Stimulated activated naive CD8-positive, alpha-beta T cell treated with anti-CD3 and anti-CD28 coated beads, Interleukin-15, Interleukin-2, amounts not matched to agents 100 ng/mL and 50 ng/mL, for 24 hours (primary cell): ENCODE measurements at regions not wholly inside any gene's neighbourhood (a gene's known extent, or its start where the extent isn't known, plus 50 kb on each side); places are given as distances from the start of the nearest gene placed in this dataset.
"Not testable (repeated sequence)": the region's sequence is repeated elsewhere in the genome, so short reads cannot be mapped to it uniquely, and the experiment has no call there.

ENCODE experiments used
- H3K27ac Mint-ChIP-seq: one replicate; pipeline ENCODE4 v1.8.0; 2021; ENCODE audit warnings: mild to moderate bottlenecking, mixed read lengths
- H3K27me3 Mint-ChIP-seq: one replicate; pipeline ENCODE4 v1.8.0; 2021; ENCODE audit warnings: mixed read lengths
- H3K36me3 Mint-ChIP-seq: one replicate; pipeline ENCODE4 v1.8.0; 2021; ENCODE audit warnings: low read depth, mixed read lengths
- H3K4me1 Mint-ChIP-seq: one replicate; pipeline ENCODE4 v1.8.0; 2021; ENCODE audit warnings: low read depth, mixed read lengths
- H3K4me3 Mint-ChIP-seq: one replicate; pipeline ENCODE4 v1.8.0; 2021; ENCODE audit warnings: mild to moderate bottlenecking, mixed read lengths
- H3K9me3 Mint-ChIP-seq: one replicate; pipeline ENCODE4 v1.8.0; 2021; ENCODE audit warnings: mixed read lengths

DNA sequence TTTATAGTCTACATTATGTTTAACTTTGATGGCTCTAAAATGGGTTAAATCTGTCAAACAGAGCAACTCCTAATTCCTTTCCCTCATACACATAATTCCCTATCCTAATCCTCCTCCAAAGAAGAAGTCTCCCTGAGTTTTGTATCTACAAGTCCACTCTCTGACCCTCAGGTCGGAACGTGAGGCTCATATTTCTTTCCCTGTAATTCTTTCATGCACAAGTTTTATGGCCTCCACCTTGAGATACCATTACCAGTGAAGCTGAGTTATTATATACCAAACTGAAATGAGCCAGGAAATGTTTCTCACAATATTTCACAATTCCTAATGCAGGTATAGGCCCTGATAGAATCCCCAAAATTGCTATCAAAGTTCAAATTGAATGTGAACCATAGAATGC is 106.4 kb downstream of the CASP12 start:
- H3K27me3 Mint-ChIP-seq = no peaks in the 10 kb centered on the region
- no peak overlapping the region for H3K4me3 Mint-ChIP-seq
- H3K27ac Mint-ChIP-seq = no peak overlapping the region
- peaks cover 3% of the 10 kb centered on the region for H3K9me3 Mint-ChIP-seq
- H3K4me1 Mint-ChIP-seq = no peaks in the 10 kb centered on the region
- no peaks in the 10 kb centered on the region for H3K36me3 Mint-ChIP-seq

DNA sequence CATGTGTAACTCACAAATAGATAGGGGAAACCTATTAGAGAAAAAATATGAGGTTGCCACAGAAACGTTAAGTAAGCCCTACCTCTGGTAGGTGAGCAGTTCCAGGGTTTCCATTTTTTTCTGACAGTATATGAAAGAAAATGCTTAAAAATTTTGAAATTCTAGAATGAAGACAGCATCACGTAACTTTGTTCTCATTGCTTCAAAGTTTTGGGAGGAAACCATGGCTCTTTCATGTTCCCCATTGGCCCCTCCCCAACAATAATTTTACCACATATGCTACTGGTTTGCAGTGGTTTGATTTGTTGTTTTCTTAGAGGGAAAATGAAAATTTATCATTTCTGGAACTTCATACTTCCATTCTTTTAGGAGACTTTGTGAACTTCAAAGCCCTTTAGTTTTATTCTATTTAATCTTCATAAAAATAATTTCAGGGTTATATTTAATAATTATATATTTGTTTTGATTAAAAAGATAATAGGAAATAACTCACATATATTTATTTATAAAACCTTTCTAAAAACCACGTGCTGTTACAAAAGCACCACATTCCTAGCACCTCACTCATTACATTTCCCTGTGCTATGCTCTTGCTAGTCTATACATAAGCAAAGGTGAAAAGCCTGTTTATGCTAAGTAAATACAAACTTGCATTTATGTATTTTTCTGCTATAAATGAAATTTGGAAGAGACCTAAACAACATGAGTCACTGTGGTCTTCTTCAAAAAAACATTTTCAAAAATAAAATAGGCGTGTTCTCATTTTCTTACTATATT is 113.4 kb downstream of the CASP12 start:
- Mint-ChIP-seq H3K4me3 (no peak overlapping the region), H3K4me1 (peaks cover 4% of the 10 kb centered on the region), H3K27ac (no peak overlapping the region)

GRCh38 chr11:104783241-104783640 is 115.0 kb downstream of the CASP12 start:
- H3K4me3 Mint-ChIP-seq = no peak overlapping the region
- no peaks in the 10 kb centered on the region for H3K36me3 Mint-ChIP-seq
- H3K27ac Mint-ChIP-seq = no peak overlapping the region
- peaks cover 4% of the 10 kb centered on the region for H3K4me1 Mint-ChIP-seq
- no peaks in the 10 kb centered on the region for H3K27me3 Mint-ChIP-seq
- no peaks in the 10 kb centered on the region for H3K9me3 Mint-ChIP-seq

More for the DNA sequence above, 113.4 kb downstream of the CASP12 start:
- H3K27me3 Mint-ChIP-seq = no peaks in the 10 kb centered on the region
- no peaks in the 10 kb centered on the region for H3K9me3 Mint-ChIP-seq
- no peaks in the 10 kb centered on the region for H3K36me3 Mint-ChIP-seq

DNA sequence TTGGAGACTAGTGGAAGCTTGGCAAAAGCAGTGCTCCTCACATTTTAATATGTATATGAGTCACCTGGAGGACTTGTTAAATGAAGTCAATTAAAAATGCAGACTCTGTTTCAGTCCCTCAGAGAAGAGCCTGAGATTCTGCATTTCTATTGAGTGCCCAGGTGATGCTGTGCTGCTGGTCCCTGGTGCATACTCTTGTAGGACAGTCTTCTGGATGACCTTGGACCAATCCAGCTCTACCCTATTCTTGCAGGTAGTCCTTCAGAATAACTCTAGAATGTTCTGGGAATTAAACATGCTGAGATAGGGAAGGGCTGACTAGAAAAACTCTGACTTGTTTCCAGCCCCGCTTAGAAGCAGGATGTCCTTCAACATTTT is 115.9 kb downstream of the CASP12 start:
- Mint-ChIP-seq H3K4me1 (peaks cover 4% of the 10 kb centered on the region), H3K9me3 (no peaks in the 10 kb centered on the region), H3K27me3 (no peaks in the 10 kb centered on the region), H3K36me3 (no peaks in the 10 kb centered on the region), H3K4me3 (no peak overlapping the region), H3K27ac (no peak overlapping the region)

- Mint-ChIP-seq H3K4me1 (peaks cover 4% of the 10 kb centered on the region), H3K9me3 (no peaks in the 10 kb centered on the region), H3K4me3 (no peak overlapping the region), H3K27me3 (no peaks in the 10 kb centered on the region), H3K27ac (no peak overlapping the region), H3K36me3 (no peaks in the 10 kb centered on the region)
Measured at GRCh38 chr11:104781719-104782376, 116.4 kb downstream of the CASP12 start.

DNA sequence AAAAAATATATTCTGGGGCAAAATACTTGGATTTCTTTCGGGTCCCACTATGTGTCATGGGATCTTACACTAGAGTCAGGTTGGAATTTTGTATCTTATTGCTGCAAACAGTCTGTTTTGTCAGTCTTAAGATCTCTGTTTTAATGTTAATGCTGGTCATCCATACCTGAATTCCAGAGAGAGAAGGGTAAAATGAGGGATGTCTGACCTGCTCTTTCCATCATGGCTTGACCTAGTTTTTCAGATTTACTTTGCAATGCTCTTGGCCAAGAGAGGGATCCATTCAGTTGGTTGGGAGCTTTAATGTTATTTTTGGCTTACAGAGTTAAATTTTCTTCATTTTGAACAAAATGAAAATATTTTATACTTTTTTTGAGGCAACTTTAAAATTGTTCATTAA is 117.2 kb downstream of the CASP12 start:
- Mint-ChIP-seq H3K27me3 (no peaks in the 10 kb centered on the region), H3K4me1 (peaks cover 4% of the 10 kb centered on the region), H3K36me3 (no peaks in the 10 kb centered on the region), H3K4me3 (no peak overlapping the region), H3K27ac (no peak overlapping the region), H3K9me3 (no peaks in the 10 kb centered on the region)

GRCh38 chr11:104776501-104777170 is 121.6 kb downstream of the CASP12 start:
- Mint-ChIP-seq H3K27ac (no peak overlapping the region), H3K4me3 (no peak overlapping the region), H3K36me3 (no peaks in the 10 kb centered on the region), H3K9me3 (no peaks in the 10 kb centered on the region), H3K4me1 (peaks cover 16% of the 10 kb centered on the region), H3K27me3 (no peaks in the 10 kb centered on the region)

GRCh38 chr11:104774578-104774977 is 123.7 kb downstream of the CASP12 start:
- H3K4me1 Mint-ChIP-seq = peaks cover 18% of the 10 kb centered on the region

DNA sequence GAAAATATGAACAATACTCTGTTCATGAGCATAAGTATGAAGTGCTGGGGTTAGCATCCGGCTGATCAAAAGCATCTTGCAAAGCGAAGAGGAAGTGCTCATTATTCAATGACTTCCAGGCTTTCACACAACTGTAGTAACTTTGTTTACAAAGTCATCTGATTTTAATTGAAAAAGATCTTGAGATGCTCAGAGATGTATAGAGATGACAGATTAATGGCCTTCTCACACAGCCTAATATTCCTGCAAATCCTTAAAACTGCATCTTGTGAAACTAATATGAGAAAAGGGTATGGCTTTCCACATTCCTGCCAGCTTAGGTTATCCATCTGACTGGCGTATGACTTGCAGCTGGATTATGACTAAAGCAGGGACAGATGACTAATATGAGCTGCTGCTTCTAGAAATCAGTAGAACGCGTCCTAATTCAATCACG is 125.4 kb downstream of the CASP12 start:
- no peaks in the 10 kb centered on the region for H3K9me3 Mint-ChIP-seq
- no peaks in the 10 kb centered on the region for H3K36me3 Mint-ChIP-seq
- no peak overlapping the region for H3K27ac Mint-ChIP-seq
- H3K27me3 Mint-ChIP-seq = no peaks in the 10 kb centered on the region
- no peak overlapping the region for H3K4me3 Mint-ChIP-seq
- peaks cover 18% of the 10 kb centered on the region for H3K4me1 Mint-ChIP-seq

More at GRCh38 chr11:104774578-104774977, 123.7 kb downstream of the CASP12 start:
- Mint-ChIP-seq H3K4me3 (no peak overlapping the region), H3K9me3 (no peaks in the 10 kb centered on the region), H3K36me3 (no peaks in the 10 kb centered on the region), H3K27ac (no peak overlapping the region), H3K27me3 (no peaks in the 10 kb centered on the region)

GRCh38 chr11:104771763-104772162 is 126.5 kb downstream of the CASP12 start:
- H3K27me3 Mint-ChIP-seq = no peaks in the 10 kb centered on the region
- no peak overlapping the region for H3K27ac Mint-ChIP-seq
- H3K9me3 Mint-ChIP-seq = no peaks in the 10 kb centered on the region
- H3K4me3 Mint-ChIP-seq = no peak overlapping the region
- H3K4me1 Mint-ChIP-seq = peaks cover 18% of the 10 kb centered on the region
- no peaks in the 10 kb centered on the region for H3K36me3 Mint-ChIP-seq

GRCh38 chr11:104771046-104771445 is 127.2 kb downstream of the CASP12 start:
- H3K27me3 Mint-ChIP-seq, H3K4me3 Mint-ChIP-seq, H3K9me3 Mint-ChIP-seq, H3K36me3 Mint-ChIP-seq, H3K27ac Mint-ChIP-seq: not testable (repeated sequence)
- peaks cover 18% of the 10 kb centered on the region for H3K4me1 Mint-ChIP-seq

DNA sequence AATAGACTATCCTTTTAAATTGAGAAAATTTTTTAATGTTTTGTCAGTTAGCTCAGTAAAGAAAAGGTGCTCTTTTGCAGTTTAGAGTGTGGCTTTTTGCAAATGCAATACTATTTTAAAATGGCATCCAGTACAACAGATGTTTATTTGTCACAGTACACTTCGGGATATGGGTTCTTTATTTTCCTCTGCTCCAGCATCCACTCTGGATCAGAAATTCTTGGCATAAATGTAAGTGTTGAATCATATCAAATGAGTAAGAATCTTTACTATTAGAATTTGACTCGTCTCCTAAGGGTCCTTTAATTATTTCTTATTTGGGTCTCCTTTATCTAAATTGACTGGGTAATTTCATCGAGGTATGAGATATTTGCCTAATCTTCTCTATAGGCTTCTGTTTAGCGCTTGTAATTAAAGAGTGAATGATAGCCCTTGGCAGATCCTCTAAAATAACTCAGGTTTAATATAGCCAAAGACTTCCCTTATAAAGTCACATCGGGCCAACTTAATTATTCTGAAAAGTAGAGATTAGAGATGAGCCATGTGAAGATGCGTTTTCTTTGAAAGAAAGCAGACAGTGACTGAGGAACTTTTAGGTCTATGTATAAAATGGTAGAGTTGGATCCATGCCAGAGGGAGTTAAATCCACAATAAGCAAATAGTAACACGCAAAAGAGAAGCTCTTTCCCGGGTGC is 132.7 kb downstream of the CASP12 start:
- Mint-ChIP-seq H3K4me3 (no peak overlapping the region), H3K9me3 (peaks cover 4% of the 10 kb centered on the region), H3K36me3 (no peaks in the 10 kb centered on the region), H3K27ac (no peak overlapping the region), H3K27me3 (no peaks in the 10 kb centered on the region), H3K4me1 (peaks cover 12% of the 10 kb centered on the region)

- H3K27ac Mint-ChIP-seq = peak overlapping the region; percentile 14
- no peaks in the 10 kb centered on the region for H3K27me3 Mint-ChIP-seq
- H3K4me1 Mint-ChIP-seq = peaks cover 12% of the 10 kb centered on the region
- no peak overlapping the region for H3K4me3 Mint-ChIP-seq
- peaks cover 7% of the 10 kb centered on the region for H3K36me3 Mint-ChIP-seq
- H3K9me3 Mint-ChIP-seq = peaks cover 12% of the 10 kb centered on the region
Measured at GRCh38 chr11:104764710-104765045, 133.6 kb downstream of the CASP12 start.

DNA sequence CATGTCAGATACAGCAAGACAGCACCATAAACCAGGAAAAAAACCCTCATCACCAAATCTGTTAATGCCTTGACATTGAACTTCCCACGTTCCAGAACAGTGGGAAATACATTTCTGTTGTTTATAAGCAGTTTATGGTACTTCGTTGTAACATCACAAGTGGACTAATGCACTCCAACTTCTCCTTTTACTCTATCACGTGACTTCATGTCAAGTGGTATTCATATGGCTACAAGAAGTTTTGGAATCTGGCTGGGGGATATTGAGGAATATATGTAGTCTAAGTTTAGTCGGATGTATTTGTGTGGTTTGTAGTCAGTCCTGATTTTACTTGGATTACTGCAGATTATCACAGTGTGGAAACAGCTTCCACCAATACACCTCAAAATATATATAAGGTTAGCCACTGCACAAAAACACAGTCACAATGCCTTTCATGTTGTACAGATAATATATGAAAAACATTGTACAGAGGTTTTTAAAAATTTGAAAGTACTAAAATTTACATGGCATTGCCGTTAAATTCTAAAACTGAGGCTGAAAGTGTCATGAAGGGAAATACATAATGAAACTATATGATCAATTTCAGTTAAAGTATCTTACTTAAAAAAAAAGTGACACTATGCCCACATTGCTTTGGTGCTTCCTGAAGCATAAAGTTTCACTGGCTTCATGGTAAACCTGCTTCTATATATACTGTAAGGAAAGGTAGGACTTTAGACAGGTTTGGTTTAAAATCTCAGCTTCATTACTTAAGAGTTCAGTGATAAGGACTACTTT is 134.1 kb downstream of the CASP12 start:
- H3K27ac Mint-ChIP-seq = no peak overlapping the region
- H3K36me3 Mint-ChIP-seq = peaks cover 10% of the 10 kb centered on the region
- peaks cover 12% of the 10 kb centered on the region for H3K4me1 Mint-ChIP-seq
- no peaks in the 10 kb centered on the region for H3K27me3 Mint-ChIP-seq
- peaks cover 17% of the 10 kb centered on the region for H3K9me3 Mint-ChIP-seq
- no peak overlapping the region for H3K4me3 Mint-ChIP-seq
